Tibial artery (tissue), 4 donors: ENCODE measurements at regions not wholly inside any gene's neighbourhood (a gene's known extent, or its start where the extent isn't known, plus 50 kb on each side); places are given as distances from the start of the nearest gene placed in this dataset.
A peak's percentile ranks its signal among the peaks of the same experiment; 100 is the strongest.

Experiments used
- DNase-seq, 2 donors: peaks; one replicate each; pipeline ENCODE4 v3.0.0-alpha.2; 2019
- H3K27ac ChIP-seq, 2 donors: fragments of 200-600 bp; sonication (generic) in 1 of 2; 1 replicate in 1 of 2; 2 replicates in 1 of 2; pipeline ENCODE4 v1.5.1; 2018 to 2019; ENCODE audit warnings: mild to moderate bottlenecking in 1 of 2
- H3K27me3 ChIP-seq, 2 donors: fragments of 200-600 bp; sonication (generic) in 1 of 2; one replicate each; pipeline versions ENCODE4 v1.5.1 to v1.6.0; 2016 to 2019
- H3K36me3 ChIP-seq, 3 donors: fragments of 200-600 bp; sonication (generic) in 2 of 3; one replicate each; pipeline ENCODE4 v1.5.1; 2016 to 2019; ENCODE audit warnings: mild to moderate bottlenecking in 2 of 3
- H3K4me1 ChIP-seq, 4 donors: fragments of 200-600 bp; sonication (generic) in 2 of 4; 1 replicate in 3 of 4; 2 replicates in 1 of 4; pipeline ENCODE4 v1.5.1; 2016 to 2019
- H3K4me3 ChIP-seq, 2 donors: fragments of 200-600 bp; sonication (generic) in 1 of 2; 1 replicate in 1 of 2; 2 replicates in 1 of 2; pipeline ENCODE4 v1.5.1; 2018 to 2019; ENCODE audit warnings: mild to moderate bottlenecking in 2 of 2
- H3K9me3 ChIP-seq, 3 donors: fragments of 200-600 bp; sonication (generic) in 1 of 3; one replicate each; pipeline ENCODE4 v1.5.1; 2016 to 2019
- CTCF ChIP-seq, 2 experiments: fragments of 200-600 bp in 1 of 2; fragments of 450-650 bp in 1 of 2; IDR thresholded peaks; one replicate each; pipeline ENCODE4 v1.5.1; 2017 to 2019; ENCODE audit warnings: antibody characterized with exemption in 2 of 2, mild to moderate bottlenecking in 1 of 2, moderate library complexity in 1 of 2
- intact Hi-C: fragments of 100-400 bp; cut with DNase I; formaldehyde crosslinking; loops from one replicate; pipeline ENCODE4 v1.15.0; 2023; ENCODE audit warnings: low total_unique reads

GRCh38 chr6:43933148-43933885 is 163.3 kb downstream of the VEGFA start:
- no peaks in the 10 kb centered on the region for H3K27me3 ChIP-seq
- DNase-seq, result peak in 1 of 2 donors; percentile 57
- no peaks in the 10 kb centered on the region for H3K9me3 ChIP-seq
- TF ChIP-seq CTCF (IDR thresholded peaks at IDR 0.05), result no peak
- H3K36me3 ChIP-seq, result no peaks in the 10 kb centered on the region
- intact Hi-C loops, result no loop called here
- no peaks in the 10 kb centered on the region for H3K4me1 ChIP-seq
- H3K4me3 ChIP-seq, result no peak overlapping the region
- no peak overlapping the region for H3K27ac ChIP-seq

GRCh38 chr6:43932259-43933147 is 162.5 kb downstream of the VEGFA start:
- intact Hi-C loops, result no loop called here
- DNase-seq, result peak in 1 of 2 donors; percentile 29

GRCh38 chr6:43931201-43931600 is 161.2 kb downstream of the VEGFA start:
- Histone ChIP-seq H3K27ac (no peak overlapping the region), H3K4me1 (no peaks in the 10 kb centered on the region), H3K9me3 (no peaks in the 10 kb centered on the region), H3K36me3 (no peaks in the 10 kb centered on the region), H3K4me3 (no peak overlapping the region), H3K27me3 (no peaks in the 10 kb centered on the region)
- DNase-seq, result peak in 1 of 2 donors; percentile 13
- TF ChIP-seq CTCF (IDR thresholded peaks at IDR 0.05), result no peak
- intact Hi-C loops, result no loop called here

More at GRCh38 chr6:43932259-43933147, 162.5 kb downstream of the VEGFA start:
- Histone ChIP-seq H3K4me3 (no peak overlapping the region), H3K27ac (no peak overlapping the region), H3K4me1 (no peaks in the 10 kb centered on the region), H3K27me3 (no peaks in the 10 kb centered on the region), H3K36me3 (no peaks in the 10 kb centered on the region), H3K9me3 (no peaks in the 10 kb centered on the region)
- no peak for TF ChIP-seq CTCF (IDR thresholded peaks at IDR 0.05)

GRCh38 chr6:43930440-43931154 is 160.6 kb downstream of the VEGFA start:
- H3K4me3 ChIP-seq, result no peak overlapping the region
- H3K27ac ChIP-seq, result no peak overlapping the region
- no peaks in the 10 kb centered on the region for H3K27me3 ChIP-seq
- TF ChIP-seq CTCF (IDR thresholded peaks at IDR 0.05), result no peak
- intact Hi-C loops, result no loop called here
- no peaks in the 10 kb centered on the region for H3K36me3 ChIP-seq
- H3K9me3 ChIP-seq, result no peaks in the 10 kb centered on the region
- DNase-seq, result no peak
- H3K4me1 ChIP-seq, result no peaks in the 10 kb centered on the region

GRCh38 chr6:43929511-43929910 is 159.5 kb downstream of the VEGFA start:
- no peak overlapping the region for H3K27ac ChIP-seq
- H3K36me3 ChIP-seq, result no peaks in the 10 kb centered on the region
- no peaks in the 10 kb centered on the region for H3K4me1 ChIP-seq
- DNase-seq, result no peak
- H3K27me3 ChIP-seq, result no peaks in the 10 kb centered on the region
- intact Hi-C loops, result no loop called here
- no peak overlapping the region for H3K4me3 ChIP-seq
- no peaks in the 10 kb centered on the region for H3K9me3 ChIP-seq
- no peak for TF ChIP-seq CTCF (IDR thresholded peaks at IDR 0.05)
